Dedifferentiated amniotic fluid mesenchymal stem cell (primary cell): ENCODE measurements at regions not wholly inside any gene's neighbourhood (a gene's known extent, or its start where the extent isn't known, plus 50 kb on each side); places are given as distances from the start of the nearest gene placed in this dataset.

Experiments
- DNase-seq: peaks from one replicate; pipeline ENCODE4 v3.0.0-alpha.2; 2016; ENCODE audit errors: extremely low spot score

DNA sequence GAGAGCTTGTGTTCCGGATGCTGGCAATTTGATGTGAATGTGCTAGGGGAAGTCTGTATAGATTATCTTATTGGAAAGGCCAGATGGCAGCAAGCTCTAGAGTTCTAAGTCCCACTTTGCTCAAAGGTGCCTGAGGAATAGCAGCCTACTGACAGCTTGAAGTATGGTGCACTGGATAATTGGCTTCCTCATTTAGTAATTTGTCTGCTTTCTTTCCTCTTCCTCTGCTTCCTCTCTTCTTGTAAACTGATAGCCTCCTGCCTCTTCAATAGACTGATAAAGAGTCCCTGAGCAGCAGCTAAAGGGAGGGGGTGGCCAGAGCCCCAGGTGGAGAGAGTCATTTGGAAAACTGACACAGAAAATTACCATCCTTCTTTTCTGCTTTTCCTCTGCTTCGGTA lies 177.3 kb downstream of the FGF1 start:
- no peak for DNase-seq

DNA sequence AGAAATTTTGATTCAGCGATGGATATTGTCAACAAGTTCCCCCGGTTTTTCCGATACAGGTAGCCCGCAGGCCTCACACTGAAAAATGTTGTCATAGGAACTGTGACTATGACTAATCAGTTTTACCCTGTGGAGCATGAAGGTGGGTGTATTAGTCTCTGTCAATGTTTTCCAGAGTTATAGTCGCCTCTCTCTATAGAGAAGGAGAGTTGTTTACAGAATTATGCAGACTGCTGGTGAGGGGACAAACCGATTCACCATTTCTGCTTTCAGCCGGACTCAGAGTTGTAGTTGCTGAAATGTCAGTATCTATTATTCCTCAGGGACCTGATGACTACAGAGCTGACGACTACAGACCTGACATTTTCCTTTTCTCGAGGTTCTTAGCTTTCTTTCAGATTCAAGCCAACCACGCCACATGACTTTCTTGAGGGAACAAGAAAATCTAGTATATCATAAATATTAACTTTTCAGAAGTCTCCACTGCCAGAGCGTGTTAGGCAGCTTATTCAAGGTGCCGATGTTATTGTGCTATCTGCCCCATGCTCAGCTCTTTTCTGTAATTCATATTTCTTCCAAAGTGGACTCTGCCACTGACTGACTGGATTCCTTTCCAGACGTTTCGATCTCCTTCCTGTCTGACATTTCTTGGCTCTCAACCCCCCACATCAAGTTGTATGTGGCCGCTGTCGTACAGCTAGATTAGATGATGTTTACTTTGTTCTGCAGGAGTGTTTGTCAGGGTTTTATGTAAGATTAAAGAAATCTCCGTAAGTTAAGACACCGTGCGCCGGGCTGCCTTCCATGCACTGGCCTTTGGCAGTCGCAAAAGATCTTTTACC lies 178.1 kb downstream of the FGF1 start:
- no peak for DNase-seq

DNA sequence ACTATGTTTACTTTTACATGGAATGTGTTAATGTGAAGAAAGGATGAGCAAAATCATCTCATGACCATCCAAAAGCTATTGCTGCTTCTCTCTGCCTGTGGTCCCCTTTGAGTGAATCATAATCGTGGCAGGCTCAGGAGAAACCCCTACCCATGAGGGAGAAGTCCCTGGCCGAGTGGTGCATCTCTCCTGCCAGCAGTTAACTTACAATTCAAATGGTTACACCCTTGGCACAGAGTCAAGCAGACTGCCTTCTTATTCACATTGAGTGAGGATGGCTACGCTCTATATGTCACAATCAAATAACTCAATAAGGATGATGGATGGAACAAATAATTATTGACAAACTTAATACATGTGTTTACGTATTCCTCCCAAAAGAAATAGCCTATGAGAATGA lies 179.1 kb downstream of the FGF1 start:
- no peak for DNase-seq

DNA sequence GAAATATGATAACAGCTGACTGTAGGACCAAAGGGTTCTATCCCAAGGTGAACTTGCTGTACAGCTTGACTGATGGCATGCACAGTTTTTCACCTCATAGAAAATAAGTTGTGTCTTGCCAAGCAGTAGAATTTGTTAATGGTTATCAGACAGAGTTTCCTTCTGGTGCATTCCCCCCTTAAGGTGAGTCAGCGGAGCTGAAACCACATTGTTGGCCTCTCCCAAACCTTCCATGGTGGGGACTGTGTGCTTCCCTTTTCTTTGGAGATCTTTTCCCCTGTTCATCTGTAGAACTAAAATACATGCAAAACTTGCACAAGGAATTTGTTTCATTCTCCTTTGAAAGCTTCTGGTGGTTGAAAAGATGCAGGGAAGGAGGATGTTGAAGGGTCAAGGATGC lies 179.8 kb downstream of the FGF1 start:
- DNase-seq = no peak

DNA sequence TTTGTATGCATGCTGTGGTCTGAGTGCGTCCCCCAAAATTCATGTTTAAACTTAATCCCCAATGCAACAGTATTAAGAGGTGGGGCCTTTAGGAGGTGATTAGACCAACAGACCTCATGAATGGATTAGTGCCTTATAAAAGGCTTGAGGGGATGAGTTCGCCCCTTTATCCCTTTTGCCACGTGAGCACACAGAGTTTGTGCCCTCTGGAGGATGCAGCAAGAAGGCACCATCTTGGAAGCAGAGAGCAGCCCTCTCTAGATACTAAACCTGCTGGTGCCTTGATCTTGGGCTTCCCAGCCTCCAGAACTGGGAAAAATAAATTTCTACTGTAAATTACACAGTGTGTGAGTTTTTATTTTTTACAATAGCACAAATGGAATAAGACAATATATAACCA lies 177.1 kb upstream of the SPRY4 start:
- no peak for DNase-seq

DNA sequence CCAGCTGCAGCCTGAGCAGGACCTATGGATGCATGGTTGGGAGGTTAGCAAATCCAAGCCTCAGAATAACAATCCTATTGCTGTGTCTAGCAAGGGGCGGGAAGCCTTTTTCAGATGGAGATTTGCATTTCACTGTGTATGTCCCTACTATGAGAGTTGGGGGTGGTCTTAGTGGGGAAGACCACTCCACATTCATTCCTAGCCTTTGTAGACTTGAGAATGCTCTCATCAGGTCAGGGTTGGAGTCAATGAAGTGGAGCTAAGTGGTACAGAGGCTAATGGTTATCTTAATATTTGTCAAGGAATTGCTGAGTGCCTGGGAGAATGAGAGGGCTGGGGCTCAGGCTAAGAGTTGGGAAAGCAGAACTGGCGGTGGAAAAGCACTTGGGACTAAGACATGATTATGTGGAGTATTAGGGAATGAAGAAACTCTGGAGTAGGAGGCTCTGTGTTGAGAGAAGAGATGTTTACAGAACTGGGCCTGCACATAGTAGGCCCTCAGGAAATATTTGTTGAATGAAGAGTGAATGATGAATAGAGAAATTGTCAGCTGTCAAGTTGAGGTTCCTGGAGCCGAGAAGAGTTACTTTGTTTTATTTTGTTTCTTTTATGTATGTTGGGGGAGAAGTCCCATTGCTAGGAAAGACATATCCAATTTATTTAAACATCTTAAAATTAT lies 175.5 kb upstream of the SPRY4 start:
- no peak for DNase-seq

DNA sequence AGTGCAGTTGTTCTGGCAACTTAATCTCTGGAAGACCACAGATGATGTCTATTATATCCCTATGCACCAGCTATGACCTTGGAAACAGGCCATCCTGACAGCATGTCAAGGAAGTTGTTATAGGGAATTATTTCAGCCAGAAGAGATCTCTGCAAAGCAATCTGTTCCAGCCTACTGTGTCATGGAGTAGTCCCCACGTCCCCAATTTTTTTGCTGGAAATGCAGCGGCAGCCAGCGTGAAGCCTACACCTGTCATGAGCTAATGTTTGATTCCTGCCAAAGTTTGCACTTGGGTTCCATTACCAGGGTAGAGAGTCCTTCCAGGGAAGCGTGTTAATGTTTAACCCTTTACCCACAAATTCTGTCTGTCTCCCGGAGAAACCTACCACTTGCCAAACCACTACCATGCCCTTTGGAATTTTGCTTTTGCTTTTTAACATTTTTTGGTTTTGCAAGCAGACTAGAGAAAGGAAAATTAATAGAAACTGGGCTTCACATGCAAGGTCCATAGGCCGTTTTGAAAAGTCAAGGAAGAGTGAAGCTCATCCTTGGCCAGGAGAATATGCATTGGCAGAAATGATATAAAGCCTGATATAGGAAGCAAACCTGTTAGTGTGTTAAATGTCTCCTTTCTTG lies 174.9 kb upstream of the SPRY4 start:
- DNase-seq = no peak

DNA sequence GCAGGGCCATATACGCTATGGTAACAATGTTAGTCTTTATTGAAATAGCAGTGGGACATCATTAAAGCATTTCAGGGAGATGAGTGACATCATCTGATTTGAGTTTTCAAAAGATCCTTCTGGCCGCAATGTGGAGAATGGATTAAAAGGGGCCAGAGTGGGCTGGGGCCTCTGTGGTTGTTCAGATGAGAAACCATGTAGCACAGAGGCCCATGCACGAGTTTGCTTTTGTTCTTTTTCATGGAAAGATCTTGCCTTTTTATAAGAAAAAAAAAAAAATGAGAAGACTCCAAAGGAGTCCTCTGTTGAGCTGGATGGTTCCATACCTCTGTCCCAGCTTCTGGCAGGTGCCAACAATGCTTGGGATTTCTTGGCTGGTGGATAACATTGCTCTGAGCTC lies 173.5 kb upstream of the SPRY4 start:
- no peak for DNase-seq

DNA sequence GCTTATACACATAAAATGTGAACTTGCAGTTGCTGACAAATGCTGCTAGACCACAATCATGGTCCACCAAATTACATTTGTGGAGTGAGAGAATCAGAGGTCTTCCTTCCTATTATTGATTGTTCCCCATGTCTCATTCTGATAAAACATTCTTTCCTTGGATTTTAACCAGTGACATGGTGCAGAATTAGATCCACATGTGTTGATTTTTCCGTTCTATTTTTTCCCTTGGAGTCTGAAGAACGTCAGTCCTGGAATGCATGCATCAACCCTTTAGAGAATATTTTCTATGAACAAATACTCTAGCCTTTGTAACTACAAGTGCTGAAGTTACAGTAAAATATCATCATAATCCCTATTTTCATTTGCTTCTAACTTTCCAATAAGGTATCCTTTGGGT lies 170.7 kb upstream of the SPRY4 start:
- peak; percentile 49 for DNase-seq

DNA sequence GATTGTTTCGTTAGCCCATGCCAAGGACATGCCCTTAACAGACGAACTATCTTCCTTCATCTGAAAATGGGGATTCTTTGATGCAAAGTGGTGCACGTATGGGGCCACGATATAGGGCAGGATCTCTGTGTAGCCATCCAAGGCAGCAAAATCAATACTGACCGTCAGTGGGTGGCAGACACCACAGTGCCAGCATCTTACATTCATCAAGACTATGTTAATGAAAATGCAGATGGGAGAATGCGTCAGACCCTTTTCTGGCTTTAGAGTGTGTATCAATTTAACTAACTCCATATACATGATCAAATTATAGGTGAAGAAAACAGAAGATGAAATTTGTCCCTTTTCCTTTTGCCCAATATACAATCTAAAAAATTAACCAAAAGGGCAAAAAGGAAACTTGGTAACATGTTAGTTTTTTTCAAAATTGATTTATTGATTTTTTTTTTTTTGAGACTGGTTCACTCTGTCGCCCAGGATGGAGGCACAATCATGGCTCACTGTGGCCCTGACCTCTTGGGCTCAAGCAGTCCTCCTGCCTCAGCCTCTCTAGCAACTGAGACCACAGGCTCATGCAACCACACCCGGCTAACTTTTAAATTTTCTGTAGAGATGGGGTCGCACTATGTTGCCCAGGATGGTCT lies 169.2 kb upstream of the SPRY4 start:
- no peak for DNase-seq

DNA sequence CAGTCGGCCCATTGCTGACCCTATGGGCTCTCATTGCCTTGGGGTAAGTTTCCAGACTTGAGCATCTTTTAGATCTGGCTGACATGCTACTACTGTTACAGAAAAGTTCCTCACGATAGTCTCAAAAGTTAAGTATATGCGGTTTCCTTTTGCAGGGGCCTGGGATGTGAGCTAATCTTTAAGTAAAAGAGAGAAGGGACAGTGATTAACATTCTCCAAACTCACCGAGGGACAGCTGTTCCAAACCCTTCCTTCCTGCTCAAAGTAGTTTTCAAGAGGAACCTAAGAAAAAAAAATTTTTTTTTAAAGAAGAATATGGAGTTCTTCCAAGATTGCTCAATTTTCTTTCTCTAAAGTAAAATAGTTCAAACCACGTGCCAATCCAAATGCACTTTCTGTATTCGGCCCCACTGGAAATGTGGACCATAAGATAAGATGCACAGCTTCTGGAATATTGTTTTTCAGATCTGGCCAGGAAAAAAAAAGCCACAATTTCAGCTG lies 168.0 kb upstream of the SPRY4 start:
- peak; percentile 42 for DNase-seq

DNA sequence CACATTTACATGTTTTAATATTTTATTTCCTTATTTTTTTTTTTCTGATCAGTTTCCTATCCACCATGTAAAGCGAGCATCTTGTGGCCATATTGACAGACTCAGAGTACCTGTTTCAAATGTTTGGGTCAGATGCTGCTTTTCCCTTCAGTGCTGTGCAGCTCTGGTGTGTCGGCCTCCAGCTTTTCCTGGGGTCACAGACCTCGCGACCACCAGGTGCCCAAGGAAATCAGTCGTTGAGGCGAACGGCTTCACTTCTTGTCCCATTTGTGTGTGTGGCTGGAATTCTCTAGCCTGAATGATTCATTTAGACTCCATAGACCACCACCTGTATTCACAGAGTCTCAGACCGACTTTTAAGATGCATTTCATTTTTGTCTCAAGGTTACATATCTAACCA lies 166.9 kb upstream of the SPRY4 start:
- no peak for DNase-seq

DNA sequence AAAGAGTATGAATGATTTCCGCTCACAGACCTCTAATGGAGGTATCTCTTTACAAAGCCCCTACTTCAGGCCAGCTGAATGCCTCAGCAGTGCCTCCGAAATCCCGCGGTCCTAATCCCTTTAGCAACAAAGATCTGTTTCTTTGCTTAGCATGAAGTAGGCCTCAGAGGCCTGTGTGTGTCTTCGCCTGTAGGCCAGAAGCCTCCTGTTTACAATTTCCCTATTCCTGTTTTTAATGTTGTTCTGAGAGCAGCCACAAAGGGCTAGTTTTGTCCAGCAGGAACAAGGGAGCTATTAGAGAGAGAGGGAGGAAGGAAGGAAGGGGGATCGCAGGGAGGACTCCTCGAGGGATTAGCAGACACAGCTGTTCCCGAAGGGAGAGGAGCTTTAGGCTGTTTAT lies 166.4 kb upstream of the SPRY4 start:
- DNase-seq = no peak

DNA sequence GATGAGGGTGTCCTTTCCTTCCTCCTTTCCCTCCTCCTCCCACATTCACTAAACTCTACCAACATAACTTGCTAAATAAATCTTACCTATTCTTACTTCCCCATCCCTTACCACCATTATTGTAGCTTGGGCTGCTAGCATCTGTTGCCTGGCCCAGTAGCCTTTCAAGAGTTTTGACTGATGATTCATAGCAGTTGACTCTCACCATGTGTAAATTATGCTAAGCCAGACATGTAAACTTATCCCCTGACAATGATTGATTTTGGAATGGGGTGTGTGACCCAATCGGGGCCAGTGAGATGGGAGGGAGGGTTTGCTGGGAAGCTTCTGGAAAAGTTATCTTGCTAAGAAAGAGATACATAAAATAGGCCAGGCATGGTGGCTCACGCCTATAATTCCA lies 161.8 kb upstream of the SPRY4 start:
- DNase-seq = no peak

DNA sequence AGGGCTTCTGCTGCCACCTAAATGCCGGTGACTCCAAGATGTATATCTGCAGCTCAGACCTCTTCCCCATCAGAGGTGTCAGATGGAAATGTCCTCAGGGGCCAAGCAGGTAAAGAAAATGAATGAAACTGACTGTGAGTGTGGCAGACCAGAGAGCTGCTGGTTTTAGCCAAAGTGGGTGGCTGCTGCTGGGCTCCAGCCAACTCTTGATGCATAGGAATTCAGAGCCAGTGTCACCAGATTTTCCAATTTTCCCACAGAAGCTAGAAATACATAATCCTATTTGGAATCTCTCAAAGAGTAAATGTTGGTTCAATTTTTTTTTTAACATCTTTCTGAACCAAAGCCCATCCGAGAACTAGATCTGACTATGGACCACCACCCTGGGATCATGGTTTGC lies 161.2 kb upstream of the SPRY4 start:
- DNase-seq = no peak

DNA sequence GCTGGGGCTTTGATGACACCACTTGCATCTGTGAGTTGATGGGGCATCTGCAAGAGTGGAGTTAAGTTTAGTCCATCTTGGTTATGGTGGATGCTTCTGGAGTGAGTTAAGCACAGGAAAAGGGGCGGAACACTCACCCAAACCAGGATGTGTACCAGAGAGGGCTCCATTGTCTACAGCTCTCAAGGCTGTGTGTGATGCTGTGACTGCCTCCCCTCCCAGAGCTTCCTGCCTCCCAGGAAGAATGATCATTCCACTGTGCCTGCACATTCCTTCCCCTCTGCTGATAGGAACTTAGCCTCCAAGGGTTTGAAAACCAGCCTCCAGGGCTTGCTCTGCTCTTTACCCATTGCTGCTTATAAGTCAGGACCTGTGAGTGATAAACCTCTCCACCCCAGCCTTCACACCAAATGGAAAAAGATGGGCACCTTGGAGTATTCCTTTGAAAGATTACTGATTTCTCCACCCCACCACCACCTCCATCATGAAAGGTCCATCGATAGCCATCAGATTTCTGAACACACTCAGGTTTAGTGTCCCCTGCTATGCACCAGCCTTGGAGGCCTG lies 160.1 kb upstream of the SPRY4 start:
- no peak for DNase-seq

DNA sequence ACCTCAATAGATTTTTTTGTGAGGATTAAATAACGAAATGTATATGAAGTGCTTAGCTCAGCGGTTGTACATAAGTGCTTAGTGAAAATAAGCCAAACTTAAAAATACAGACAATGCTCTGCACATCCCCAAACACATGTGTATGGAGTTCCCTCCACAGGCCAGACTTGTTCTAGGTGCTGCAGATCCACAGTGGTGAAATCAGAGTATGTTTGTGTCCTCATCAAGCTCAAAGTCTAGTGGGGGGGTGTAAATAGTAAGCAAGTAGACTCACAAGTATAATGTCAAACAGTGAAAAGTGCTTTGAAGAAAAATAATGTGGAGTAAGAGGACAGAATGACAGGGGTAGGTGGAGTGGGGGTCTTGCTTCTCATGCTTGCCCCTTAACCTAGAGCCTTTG lies 157.4 kb upstream of the SPRY4 start:
- no peak for DNase-seq

DNA sequence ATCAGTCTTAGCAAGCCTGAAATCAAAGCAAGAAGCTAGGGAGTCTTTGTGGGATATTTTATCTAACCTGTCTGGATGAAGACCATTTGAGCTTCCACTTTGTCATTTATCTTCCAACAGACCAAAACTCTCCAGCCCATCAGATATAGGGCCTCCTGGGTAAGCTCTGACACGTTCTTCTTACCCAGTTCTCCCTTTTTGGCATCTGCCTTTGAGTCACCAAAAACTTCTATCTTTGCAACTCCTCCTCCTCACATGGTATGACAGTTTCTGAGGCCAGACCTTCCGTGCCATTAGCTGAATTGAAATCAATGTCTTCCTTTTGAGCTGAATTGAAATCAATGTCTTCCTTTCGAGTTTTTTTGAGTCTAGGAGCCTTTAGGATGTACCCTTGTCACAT lies 156.6 kb upstream of the SPRY4 start:
- no peak for DNase-seq

DNA sequence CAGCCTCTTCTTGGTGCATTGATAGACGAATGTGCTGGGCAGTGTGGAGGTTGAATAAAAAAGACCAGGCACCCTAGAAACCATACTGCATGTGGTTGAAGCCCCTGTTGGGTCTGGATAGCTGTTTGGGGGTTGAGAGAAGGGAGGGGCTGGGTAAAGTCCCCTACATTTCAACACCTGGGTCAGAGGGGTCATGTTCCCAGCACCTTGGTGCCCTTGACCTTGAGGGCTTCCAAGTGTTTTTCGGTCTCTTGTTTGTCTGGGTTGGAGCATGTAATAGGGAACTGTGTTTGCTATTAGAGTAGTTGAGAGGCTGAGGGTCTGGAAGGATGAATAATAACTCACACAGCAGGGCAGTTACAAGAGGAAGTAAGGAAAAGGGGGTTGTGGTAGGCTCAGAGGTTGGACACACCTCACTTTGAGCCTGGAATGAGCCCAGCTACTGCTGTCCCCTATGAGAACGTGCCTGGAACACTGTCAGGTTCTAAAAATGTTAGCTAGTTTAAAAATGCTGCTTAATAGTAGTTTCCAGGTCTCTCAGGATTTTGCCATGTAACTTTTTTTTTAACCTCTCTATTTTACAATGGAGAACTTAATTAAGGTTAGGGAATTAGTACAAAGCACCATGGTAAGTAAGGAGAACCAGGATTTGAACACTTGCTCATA lies 155.2 kb upstream of the SPRY4 start:
- no peak for DNase-seq

DNA sequence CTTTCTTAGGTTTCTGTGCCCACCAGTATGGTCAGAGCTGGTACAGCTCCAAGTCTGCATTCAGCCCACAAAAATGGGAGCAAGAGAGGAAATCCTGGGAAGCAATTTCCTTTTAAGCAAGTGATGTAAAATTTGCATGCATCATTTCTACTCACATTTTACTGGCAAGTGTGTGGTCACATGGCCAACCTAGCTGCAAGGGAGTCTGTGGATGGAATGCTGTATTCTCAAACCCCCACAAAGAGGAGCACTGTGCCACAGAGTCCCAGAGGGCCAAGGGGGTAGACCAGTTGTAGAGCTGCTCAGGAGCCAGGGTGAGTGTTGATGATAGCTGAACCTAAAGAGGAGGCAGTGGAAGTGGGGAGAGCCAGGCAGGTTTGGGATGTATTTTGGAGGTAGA lies 154.3 kb upstream of the SPRY4 start:
- no peak for DNase-seq

DNA sequence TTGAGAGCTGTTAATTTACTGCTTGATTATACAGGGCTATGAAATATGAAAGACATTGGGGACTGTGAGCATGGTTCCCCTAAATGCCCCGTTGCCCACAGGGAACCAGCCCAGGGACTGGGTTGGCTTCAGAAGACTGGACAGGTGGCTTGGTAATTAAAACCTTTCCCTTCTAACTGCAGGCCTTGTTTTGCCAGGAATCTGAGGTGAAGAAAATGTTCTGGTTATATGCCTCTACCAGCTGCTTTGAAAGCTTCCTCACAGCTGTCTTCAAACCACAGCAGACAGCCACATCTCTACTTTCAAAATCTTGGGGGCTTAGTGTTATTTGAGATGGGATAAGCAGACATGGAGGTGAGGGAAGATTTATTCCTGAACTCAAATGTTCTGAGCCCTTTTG lies 153.3 kb upstream of the SPRY4 start:
- DNase-seq = no peak

DNA sequence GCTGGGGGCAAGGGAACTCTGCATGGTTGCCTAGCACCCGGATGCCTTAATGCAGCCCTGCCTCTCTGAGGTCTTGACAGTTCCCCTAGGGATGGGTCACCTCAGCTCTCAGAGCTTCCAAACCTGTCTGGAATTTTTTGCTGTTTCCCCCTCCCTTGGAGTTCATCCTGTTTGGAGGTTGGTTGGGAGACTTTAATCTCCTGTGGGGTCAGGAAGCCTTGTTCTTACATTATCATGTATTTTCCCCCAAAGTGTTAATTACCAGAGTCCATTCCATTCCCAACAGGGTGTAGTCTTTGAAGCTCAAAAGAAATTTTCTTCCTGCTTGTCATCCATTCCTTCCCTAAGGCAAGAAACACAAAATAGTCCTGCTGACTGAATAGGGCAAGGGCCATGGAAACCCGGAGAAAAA lies 150.3 kb upstream of the SPRY4 start:
- DNase-seq = no peak
